Transverse colon (tissue), 3 donors: ENCODE measurements at regions not wholly inside any gene's neighbourhood (a gene's known extent, or its start where the extent isn't known, plus 50 kb on each side); places are given as distances from the start of the nearest gene placed in this dataset.

Source experiments
- POLR2A ChIP-seq: fragments of 450-650 bp; IDR thresholded peaks from one replicate; pipeline ENCODE4 v1.6.1; 2016; ENCODE audit warnings: antibody characterized with exemption, mild to moderate bottlenecking, moderate library complexity
- POLR2AphosphoS5 ChIP-seq, 3 donors: sonication (generic); formaldehyde crosslinking; IDR thresholded peaks; one replicate each; pipeline ENCODE4 v1.6.1; 2016; ENCODE audit warnings: antibody characterized with exemption in 3 of 3

- TF ChIP-seq POLR2A (no peak), POLR2AphosphoS5 (IDR thresholded peaks at IDR 0.05) (no peak)
Measured at GRCh38 chr15:20369500-20369899, 172.1 kb downstream of the GOLGA6L6 start.
